ENCODE measurements at regions not wholly inside any gene's neighbourhood (a gene's known extent, or its start where the extent isn't known, plus 50 kb on each side); places are given as distances from the start of the nearest gene placed in this dataset.

DNA sequence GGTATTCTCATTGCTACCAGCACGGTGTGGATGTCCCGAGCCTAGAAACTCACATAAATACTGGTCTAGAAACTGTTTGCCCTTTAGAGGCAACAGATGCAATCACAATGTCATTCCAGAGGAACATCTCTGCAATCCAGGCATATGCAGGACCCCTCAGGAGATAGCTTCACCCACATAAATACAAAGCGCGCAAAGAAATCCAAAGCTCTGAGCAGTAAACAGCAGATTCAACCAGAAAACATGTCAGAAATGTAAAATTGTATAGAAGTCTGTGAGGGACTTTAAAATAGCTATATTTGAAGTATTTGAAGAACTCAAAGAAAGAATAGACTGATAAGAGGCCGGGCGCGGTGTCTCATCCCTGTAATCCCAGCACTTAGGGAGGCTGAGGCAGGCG is 291.7 kb downstream of the FAM43A start:
- H3K27ac ChIP-seq, result no peak overlapping the region
- CTCF ChIA-PET, result interaction anchor here (0.9 kb wide), 1 partner anchor 129 kb away, joined by 3 read pairs; no protein-coding TSS in a partner anchor
- no peaks in the 10 kb centered on the region for H3K4me1 ChIP-seq
- WGBS (ENCODE audit: missing lambda C conversion rate), result 77% methylated on average over 8 of the region's 8 CpGs
- POLR2A ChIA-PET, result no interaction called here
- FAIRE-seq, result no peak
- TF ChIP-seq GATA3 (IDR thresholded peaks at IDR 0.05; ENCODE audit: borderline replicate concordance) (no peak), JUNB (IDR thresholded peaks at IDR 0.05) (no peak)
- no peak for DNase-seq (ENCODE audit: low read depth in 1 of 2, low spot score in 1 of 2)
- H3K4me2 ChIP-seq, result no peak overlapping the region
- H3K9me3 ChIP-seq, result no peaks in the 10 kb centered on the region
- no peak for ATAC-seq
- H3K4me3 ChIP-seq, result no peak overlapping the region

DNA sequence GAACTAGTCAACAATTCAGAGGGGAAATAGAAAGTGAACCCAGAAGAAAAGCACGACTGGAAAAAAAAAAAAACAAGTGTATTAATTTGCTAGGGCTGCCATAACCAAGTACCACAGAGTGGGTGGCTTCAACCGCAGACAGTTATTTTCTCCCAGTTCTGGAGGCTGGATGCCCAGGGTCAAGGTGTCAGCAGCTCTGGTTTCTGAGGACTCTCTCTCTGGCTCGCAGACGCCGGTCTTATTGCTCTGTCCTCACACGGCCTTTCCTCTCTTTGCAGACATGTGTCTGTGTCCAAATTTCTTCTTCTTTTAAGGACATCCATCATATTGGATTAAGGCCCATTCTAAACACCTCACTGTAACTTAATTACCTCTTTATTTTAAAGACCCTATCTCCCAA is 291.8 kb downstream of the XXYLT1 start:
- 66% methylated on average over 6 of the region's 6 CpGs for WGBS (ENCODE audit: missing lambda C conversion rate)
- DNase-seq (ENCODE audit: low read depth in 1 of 2, low spot score in 1 of 2) (no peak), ATAC-seq (no peak), FAIRE-seq (no peak)
- H3K4me1 ChIP-seq, result no peaks in the 10 kb centered on the region
- ChIA-PET CTCF (interaction anchor here (0.6 to 1.1 kb wide), 2 partner anchors 128 to 284 kb away, joined by 3 to 4 read pairs; no protein-coding TSS in a partner anchor), POLR2A (no interaction called here)
- no peak overlapping the region for H3K4me3 ChIP-seq
- no peak overlapping the region for H3K4me2 ChIP-seq
- no peak for TF ChIP-seq NR3C1 (IDR thresholded peaks at IDR 0.05)
- no peak for TF ChIP-seq CHD4 (IDR thresholded peaks at IDR 0.05; ENCODE audit: borderline replicate concordance)
- no peak for TF ChIP-seq CHD2 (IDR thresholded peaks at IDR 0.05; ENCODE audit: low read length, partially characterized antibody)
- no peak for TF ChIP-seq ELK1 (IDR thresholded peaks at IDR 0.05; ENCODE audit: low read depth, low read length)
- no peak for TF ChIP-seq RARB (CRISPR knock-in tag; IDR thresholded peaks at IDR 0.05)
- no peak for TF ChIP-seq MAZ (IDR thresholded peaks at IDR 0.05; ENCODE audit: borderline replicate concordance, low read depth, low read length)
- no peak for TF ChIP-seq HDAC2 (IDR thresholded peaks at IDR 0.05)
- TF ChIP-seq CBX8 (IDR thresholded peaks at IDR 0.05), result no peak
- no peaks in the 10 kb centered on the region for H3K9me3 ChIP-seq
- no peak overlapping the region for H3K27ac ChIP-seq

DNA sequence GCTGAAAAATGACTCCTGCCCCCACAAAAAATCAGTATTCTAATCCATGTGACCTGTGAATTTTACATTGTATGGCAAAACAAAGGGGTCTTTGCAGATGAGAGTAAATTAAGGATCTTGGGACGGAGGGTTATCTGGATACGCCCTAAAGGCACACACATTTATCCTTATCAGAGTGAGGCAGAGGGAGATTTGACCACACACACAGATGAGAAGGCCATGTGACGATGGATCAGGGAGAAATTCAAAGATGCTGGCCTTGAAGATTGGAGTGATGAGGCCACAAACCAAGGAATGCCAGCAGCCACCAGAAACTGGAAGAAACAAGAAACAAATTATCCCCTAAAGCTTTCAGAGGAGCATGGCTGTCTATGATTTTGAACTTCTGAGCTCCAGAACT is 288.5 kb downstream of the XXYLT1 start:
- ChIA-PET CTCF (no interaction called here), POLR2A (no interaction called here)
- Histone ChIP-seq H3K4me3 (no peak overlapping the region), H3K9me3 (no peaks in the 10 kb centered on the region), H3K4me2 (no peak overlapping the region), H3K27ac (no peak overlapping the region), H3K4me1 (no peaks in the 10 kb centered on the region)
- FAIRE-seq (no peak), DNase-seq (ENCODE audit: low read depth in 1 of 2, low spot score in 1 of 2) (no peak), ATAC-seq (no peak)
- no peak for TF ChIP-seq MAZ (IDR thresholded peaks at IDR 0.05; ENCODE audit: borderline replicate concordance, low read depth, low read length)
- no peak for TF ChIP-seq TP53 (CRISPR knock-in tag; IDR thresholded peaks at IDR 0.05)
- TF ChIP-seq EHF (CRISPR knock-in tag; IDR thresholded peaks at IDR 0.05), result no peak
- no peak for TF ChIP-seq KDM5A (IDR thresholded peaks at IDR 0.05)
- TF ChIP-seq HEYL (CRISPR knock-in tag; IDR thresholded peaks at IDR 0.05), result no peak
- no peak for TF ChIP-seq GATA3 (IDR thresholded peaks at IDR 0.05; ENCODE audit: borderline replicate concordance)
- no peak for TF ChIP-seq MYC (IDR thresholded peaks at IDR 0.05; ENCODE audit: borderline replicate concordance, low read length)
- no peak for TF ChIP-seq RNF2 (IDR thresholded peaks at IDR 0.05; ENCODE audit: borderline replicate concordance, low read depth)
- no peak for TF ChIP-seq USF2 (IDR thresholded peaks at IDR 0.05)
- no peak for TF ChIP-seq SMC3 (IDR thresholded peaks at IDR 0.05)
- TF ChIP-seq ESRRA (IDR thresholded peaks at IDR 0.05; ENCODE audit: borderline replicate concordance, low read length), result no peak
- no peak for TF ChIP-seq POLR2A (IDR thresholded peaks at IDR 0.05; ENCODE audit: low read length)
- no peak for TF ChIP-seq HMGXB4 (CRISPR knock-in tag; IDR thresholded peaks at IDR 0.05; ENCODE audit: borderline replicate concordance)
- TF ChIP-seq PHF8 (IDR thresholded peaks at IDR 0.05; ENCODE audit: borderline replicate concordance, low read depth), result no peak
- TF ChIP-seq ELK1 (IDR thresholded peaks at IDR 0.05; ENCODE audit: low read depth, low read length), result no peak
- no peak for TF ChIP-seq POLR2AphosphoS2 (conservative IDR thresholded peaks at IDR 0.05; ENCODE audit: low read length)
- TF ChIP-seq CBX8 (IDR thresholded peaks at IDR 0.05), result no peak
- no peak for TF ChIP-seq HOXA7 (CRISPR knock-in tag; IDR thresholded peaks at IDR 0.05)
- TF ChIP-seq HOXB13 (CRISPR knock-in tag; IDR thresholded peaks at IDR 0.05; ENCODE audit: low read depth), result no peak
- no peak for TF ChIP-seq RAD21 (conservative IDR thresholded peaks at IDR 0.05 in 1 of 2, IDR thresholded peaks at IDR 0.05 in 1 of 2)
- WGBS (ENCODE audit: missing lambda C conversion rate), result 68% methylated on average over 3 of the region's 3 CpGs

All from A549 (cell line).